SW 1271 (cell line): ENCODE measurements at regions not wholly inside any gene's neighbourhood (a gene's known extent, or its start where the extent isn't known, plus 50 kb on each side); places are given as distances from the start of the nearest gene placed in this dataset.
"Not testable (repeated sequence)": the region's sequence is repeated elsewhere in the genome, so short reads cannot be mapped to it uniquely, and the experiment has no call there.

ENCODE experiments used
- DNase-seq, 2 experiments: peaks; one replicate each; lab custom pipeline; 2025; lab: John Stamatoyannopoulos, UW

- DNase-seq, result no peak
Measured at GRCh38 chr17:64785011-64785421, 122.9 kb upstream of the SMURF2 start.

DNA sequence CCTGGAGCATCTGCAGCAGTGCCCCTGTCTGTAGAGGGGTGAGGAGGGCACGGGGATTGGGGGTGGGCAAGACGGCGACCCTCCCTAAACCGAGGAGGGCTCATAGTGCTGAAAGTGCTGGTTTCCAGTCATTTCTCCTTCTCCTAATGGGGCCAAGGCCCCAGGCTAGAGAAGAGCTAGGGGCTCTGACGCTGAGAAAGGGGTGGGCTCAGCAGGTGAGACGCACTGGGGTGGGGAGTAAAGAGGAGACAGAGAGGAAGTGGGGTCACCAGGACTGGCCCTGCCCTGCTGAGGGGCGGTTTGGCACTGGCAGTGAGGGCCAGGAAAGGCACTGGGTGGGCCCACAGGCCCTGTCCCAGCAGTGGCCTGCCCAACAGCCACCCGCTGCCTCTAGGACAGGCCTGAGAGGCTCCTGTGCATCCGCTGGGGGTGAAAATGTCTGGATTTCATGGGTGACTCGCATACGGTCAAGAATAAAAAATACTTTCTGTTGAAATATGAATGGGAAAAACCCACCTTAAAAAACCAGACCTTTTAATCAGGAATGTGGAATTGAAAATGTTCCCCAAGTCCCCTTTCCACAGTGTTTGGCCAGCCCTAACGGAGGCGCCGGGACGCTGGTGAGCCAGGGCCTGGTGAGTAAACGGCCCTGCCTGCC, 122.4 kb upstream of the SMURF2 start:
- no peak for DNase-seq

DNA sequence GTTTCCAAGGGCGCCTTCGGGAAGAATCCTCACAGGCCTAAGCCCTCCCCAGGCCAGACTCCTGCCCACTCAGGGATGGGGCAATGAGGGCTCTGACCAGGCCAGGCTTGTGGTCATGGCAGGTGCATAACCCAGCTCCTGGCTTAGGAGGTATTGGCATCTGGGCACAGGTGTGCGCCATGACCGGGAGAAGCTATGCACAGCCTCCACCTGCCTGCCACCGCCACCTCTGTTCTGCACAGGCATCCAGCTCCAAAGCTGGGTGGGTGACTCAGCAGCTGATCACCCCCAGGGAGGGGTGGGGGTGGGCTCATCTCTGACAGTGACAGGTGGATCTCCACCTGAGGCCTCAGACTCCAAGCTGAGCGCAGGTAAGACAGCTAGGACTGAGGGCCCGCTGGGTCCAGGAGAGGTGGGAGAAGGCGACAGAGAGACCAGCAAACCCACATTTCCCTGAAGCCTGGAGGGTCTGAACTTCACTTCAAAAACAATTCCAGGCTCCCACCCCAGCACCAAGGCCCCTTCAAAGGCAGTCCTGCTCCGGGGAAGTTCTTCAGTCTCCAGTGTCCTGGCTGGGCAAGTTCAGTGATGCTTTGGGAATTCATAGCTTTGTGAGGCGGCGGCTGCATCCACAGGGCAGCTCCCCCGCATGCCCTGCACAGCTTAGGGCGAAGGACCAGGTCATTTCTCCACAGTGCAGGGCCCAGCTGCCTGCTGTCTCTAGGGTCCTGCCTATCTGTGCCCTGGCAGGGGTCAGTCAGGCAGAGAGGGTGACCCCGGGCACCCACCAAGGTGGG, 121.6 kb upstream of the SMURF2 start:
- DNase-seq, result no peak

DNA sequence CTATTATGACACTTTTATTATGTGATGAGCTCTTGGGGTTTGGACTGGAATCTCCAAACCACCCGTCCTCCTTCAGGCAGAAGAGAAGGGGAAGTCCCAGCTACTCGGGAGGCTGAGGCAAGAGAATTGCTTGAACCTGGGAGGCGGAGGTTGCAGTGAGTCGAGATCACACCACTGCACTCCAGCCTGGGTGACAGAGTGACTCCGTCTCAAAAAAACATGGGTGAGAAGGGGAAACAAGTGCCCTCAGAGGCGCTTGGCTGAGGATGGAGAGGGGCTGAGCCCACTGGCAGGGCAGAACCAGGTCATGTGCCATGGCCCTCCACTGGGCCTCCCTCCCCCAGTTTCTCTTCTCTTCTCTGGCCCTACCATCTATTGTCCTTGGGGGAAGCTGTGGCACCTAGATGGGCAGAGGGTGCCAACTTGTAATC, 120.9 kb upstream of the SMURF2 start:
- DNase-seq, result no peak

GRCh38 chr17:64781810-64782555, 119.9 kb upstream of the SMURF2 start:
- DNase-seq, result no peak

GRCh38 chr17:64781014-64781756, 119.1 kb upstream of the SMURF2 start:
- DNase-seq, result no peak

- peak; percentile 53 to 56 for DNase-seq
Measured at GRCh38 chr17:64780096-64781013, 118.2 kb upstream of the SMURF2 start.

GRCh38 chr17:64779376-64780095, 117.4 kb upstream of the SMURF2 start:
- DNase-seq, result no peak

DNA sequence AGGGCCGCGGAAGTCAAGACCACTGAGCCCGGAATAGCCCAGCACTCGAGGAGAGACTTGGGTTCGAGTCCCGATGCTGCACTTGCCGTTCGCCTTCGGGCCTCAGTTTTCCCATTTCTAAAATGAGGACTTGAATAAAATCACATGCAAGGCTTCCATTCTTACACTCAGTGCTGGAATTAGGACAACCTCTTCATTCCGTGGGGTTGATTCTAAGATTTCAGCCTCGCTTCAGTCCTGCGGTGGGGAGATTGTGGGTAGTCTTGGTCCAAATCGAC, 116.9 kb upstream of the SMURF2 start:
- not testable (repeated sequence) for DNase-seq

- no peak for DNase-seq
Measured at GRCh38 chr17:64778240-64779097, 116.4 kb upstream of the SMURF2 start.

GRCh38 chr17:64777415-64778239, 115.5 kb upstream of the SMURF2 start:
- no peak for DNase-seq

DNA sequence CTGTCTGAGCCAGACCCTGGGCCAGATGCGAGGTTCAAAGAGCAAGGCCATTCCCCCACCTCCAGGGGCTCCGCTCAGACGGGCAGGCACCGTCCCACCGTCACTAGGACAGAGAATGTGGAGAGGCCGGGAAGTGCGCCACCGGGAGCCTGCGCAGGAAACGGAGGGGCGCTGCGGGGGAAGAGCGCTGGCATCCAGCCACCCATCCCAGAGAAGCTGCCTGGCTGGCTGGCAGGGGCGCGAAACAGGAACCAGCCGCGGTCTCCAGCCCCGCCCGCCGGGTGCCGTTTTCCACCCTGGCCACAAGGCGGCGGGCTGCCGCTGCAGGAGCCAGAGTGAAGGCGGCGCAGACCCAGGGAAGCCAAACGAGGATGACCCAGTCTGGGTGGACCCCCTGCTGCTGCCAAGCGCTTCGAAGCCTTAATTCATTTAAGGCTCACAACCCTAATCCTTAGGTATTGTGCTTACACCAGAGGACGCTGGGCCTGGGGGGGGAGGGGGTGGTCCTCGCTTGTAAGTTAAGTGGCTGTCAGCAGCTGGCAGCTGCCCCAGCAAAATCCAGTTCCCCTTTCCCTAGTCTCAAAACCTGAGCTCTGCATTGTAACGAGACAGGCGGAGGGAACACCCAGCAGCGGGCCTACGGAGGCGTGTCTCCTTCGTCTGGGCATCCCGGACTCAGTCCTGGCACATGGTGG, 114.8 kb upstream of the SMURF2 start:
- DNase-seq, result peak; percentile 17 to 61

- DNase-seq, result no peak
Measured at GRCh38 chr17:64775701-64776570, 113.8 kb upstream of the SMURF2 start.

DNA sequence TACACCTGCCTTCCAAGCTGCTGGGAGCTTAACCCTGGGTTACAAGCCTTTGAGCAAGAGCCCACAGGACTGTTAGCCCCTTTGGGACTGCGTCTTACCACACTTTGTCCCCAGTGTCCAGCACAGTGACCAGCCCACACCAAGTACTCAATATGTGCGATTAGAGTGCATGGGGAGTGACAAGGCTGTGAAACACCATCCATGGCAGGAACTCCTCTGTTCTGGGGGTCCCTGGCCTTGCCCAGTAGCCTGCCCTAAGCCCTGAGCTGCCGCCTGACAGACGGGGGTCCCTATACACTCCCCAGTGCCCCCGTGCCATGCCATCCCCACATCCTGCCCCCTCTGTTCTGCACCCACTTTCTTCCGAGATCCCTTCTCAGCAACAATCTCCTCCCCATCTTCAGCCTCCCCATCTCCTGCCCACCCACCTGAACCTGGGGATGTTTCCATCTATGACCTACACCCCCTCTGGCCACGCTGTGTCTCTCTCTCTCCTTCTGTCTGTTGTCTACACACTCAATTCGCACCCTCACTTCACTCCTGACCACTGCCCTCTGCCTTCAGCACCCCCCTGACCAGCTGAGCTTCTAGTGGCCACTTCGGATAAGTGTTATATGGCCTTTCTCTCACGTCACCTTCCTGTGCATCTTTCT, 112.9 kb upstream of the SMURF2 start:
- no peak for DNase-seq

- DNase-seq, result peak; percentile 43 to 63
Measured at GRCh38 chr17:64773836-64774761, 112.0 kb upstream of the SMURF2 start.
